Hematopoietic multipotent progenitor cell treated with erythropoietin and hydrocortisone succinate and interleukin-3 and kit ligand, for 15 days (in vitro differentiated cells): ENCODE measurements at regions not wholly inside any gene's neighbourhood (a gene's known extent, or its start where the extent isn't known, plus 50 kb on each side); places are given as distances from the start of the nearest gene placed in this dataset.

Source experiments
- DNase-seq: peaks from one replicate; pipeline ENCODE4 v3.0.0-alpha.2; 2015; ENCODE audit warnings: low spot score

GRCh38 chr1:43065616-43066399 lies 106.3 kb downstream of the EBNA1BP2 start:
- DNase-seq, result no peak

GRCh38 chr1:43065191-43065590 lies 106.5 kb upstream of the SLC2A1 start:
- no peak for DNase-seq

- DNase-seq, result no peak
These were observed 104.9 kb upstream of the SLC2A1 start for GRCh38 chr1:43063394-43064219.

DNA sequence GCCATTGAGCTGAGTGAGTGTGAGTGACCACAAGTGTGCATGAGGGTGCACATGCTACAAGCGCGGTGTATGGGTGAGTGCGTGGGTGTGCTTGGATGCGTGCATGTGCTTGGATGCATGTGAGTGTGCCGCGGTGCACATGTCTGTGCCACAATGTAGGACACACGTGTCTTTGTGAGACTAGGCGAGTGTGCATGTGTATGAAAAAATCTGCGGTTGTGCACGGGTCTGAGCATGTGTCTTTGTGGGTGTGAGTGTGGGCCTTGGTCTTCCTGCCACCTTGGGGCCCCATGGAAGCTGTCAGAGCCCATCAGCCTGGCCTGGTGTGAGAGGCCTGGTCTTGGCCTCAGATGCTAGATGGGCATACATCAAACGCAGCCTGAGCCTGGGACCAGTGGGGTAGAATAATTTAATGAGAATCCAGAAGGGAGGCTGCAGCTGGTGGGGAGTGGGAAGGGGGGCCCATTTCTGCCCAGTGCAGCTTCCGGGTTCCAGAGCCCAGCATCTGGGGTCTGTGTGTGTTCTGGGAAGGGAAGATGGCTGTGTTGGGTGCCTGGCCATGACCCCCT lies 103.9 kb upstream of the SLC2A1 start:
- no peak for DNase-seq

DNA sequence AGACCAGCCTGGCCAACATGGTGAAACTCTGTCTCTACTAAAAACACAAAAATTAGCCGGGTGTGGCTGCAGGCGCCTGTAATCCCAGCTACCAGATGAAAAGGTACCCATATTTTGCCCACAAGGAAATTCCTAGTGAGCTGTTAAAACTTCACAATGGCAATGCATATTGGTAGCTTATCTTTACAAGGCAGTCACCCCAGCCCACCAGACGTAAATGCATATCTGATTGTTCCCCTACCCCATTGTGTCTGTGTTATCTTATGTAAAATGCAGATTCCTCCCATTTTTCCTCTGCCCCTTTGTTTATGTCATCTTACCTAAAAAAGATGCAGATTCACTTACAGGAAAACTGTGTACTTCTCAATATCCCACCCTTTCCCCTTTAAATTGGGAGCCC lies 103.1 kb upstream of the SLC2A1 start:
- no peak for DNase-seq

GRCh38 chr1:43059640-43060574 lies 101.2 kb upstream of the SLC2A1 start:
- no peak for DNase-seq

DNA sequence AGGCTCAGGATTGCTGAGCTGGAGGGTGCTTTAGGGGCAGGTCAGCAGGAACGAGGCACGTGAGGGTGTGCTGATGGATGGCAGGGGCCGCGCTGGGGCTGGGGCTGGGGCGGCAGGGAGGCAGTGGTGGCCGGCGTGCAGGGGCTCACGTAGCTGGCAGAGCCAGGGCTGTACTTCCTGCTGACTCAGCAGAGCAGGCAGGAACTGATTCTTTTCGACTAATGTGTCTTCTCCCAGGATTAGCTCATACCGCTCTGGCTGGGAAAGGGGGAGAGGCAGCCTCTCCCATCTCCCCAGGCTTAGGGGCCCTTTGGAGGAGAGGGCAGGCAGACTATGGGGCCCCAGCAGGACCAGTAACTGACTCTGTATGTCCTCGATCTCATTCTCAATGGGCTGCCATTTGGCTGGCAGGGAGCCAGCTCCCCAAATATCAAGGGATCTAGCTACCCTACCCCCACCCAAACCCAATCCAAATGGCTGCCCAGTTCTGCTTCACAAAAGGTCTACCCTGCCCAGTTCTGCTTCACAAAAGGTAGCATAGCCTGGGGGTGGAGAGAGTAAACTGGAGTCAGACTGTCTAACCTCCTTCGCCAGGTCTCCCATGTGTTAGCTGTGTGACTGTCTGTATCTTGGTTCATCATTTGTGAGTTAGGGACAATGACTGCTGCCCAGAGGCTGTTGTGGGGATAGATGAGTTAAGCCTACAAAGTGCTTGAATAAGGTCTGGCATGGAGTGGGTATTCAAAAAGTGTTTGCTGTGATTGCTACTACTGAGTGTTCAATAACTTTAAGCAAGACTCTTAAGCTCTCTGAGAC lies 100.1 kb upstream of the SLC2A1 start:
- no peak for DNase-seq

GRCh38 chr1:43058056-43058455 lies 99.4 kb upstream of the SLC2A1 start:
- no peak for DNase-seq

DNA sequence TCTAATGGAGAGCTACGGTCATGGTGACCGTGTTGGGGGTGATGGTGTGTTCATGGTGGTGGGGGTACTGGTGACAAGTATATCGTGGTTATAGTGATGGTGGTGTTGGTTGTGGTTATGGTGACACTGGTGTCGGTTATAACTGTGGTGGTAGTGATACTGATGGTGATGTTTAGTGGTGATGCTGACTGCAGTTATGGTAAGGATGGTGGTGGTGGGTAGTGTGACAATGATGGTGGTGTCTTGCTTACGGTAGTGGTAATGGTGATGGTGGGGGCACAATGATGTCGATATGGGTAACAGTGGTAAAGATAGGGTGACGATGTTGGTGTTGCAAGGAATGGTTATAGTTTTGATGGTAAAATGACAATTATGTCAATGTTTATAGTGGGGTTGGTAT lies 98.9 kb upstream of the SLC2A1 start:
- no peak for DNase-seq

DNA sequence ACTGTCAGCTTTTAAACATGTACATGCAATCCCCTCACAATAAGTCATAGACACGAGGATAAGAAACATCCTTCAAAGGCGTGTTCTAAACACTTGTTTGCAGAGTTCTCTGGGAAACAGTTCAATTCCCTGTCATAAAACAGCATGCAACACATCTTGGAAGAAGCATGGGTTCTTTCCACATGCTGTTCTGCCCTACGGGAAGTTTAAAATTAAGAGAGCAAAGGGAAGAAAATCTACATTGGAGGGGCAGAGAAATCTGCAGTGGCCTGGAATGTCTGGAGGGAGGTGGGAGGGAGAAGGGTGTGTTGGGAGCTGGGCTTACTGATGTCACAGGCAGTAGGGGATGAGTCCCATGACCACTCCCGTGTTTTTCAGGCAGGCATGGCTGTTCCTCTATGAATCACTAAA lies 98.3 kb upstream of the SLC2A1 start:
- DNase-seq, result no peak

DNA sequence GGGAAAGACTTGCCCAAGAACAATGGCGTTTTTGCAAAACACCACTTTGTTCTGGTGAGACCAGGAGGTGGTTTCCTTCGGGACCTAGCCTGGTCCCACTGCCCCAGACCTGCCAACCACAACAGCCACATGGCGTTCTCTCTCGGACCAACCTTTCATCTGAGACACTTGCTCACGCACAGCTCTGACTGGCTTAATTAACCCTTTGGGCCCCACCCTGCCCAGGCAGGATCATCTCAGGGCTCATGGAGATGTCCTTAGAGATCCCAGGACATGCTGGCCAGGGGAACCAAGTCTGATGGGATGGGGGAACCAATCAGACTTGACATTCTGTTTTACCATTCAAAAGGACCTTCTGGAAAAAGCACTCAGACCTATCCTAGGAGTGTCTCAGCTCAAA lies 97.8 kb upstream of the SLC2A1 start:
- no peak for DNase-seq

- no peak for DNase-seq
These were observed 96.3 kb upstream of the SLC2A1 start for GRCh38 chr1:43054961-43055360.

- no peak for DNase-seq
These were observed 94.2 kb upstream of the SLC2A1 start for GRCh38 chr1:43052786-43053439.

DNA sequence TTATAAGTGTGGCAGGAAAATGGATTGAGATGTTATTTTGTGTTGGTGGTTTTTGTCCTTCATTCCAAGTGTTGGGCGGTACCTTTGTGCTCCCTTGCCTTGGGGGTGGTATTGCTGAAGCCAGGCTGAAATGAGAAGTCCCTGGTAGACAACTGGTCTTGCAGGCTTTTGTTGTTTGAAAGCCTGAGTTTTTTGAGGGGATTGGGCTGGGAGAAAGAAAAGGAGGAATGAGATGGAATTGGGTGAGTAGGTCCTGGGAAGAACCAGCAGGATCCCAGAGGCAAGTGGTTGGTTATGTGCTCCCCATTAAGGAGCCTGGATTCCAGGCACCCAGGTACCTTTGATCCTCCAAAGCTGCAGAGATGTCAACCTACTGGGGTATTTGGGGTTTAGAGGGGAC lies 93.7 kb upstream of the SLC2A1 start:
- no peak for DNase-seq

- DNase-seq, result no peak
These were observed 90.8 kb upstream of the SLC2A1 start for GRCh38 chr1:43049481-43049880.

- no peak for DNase-seq
These were observed 89.9 kb upstream of the SLC2A1 start for GRCh38 chr1:43048601-43049011.

DNA sequence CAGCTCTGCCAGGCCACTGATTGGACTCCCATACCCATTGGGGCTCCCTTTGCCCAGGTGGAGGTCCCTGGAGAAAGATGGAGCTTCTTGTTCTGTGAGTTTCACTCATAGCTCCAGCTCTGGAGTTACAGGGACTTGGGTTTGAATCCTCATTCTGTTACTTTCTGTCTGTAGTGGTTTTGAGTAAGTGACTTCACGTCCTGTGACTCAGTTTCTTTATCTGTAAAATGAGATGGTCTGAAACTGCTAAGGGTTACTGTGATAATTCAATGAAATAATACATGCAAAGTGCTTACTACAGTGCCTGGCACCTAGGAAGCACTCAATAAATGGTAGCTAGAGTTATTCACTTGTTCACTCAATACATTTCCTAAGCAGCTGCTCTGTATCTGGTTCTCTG lies 88.5 kb upstream of the SLC2A1 start:
- DNase-seq, result no peak

DNA sequence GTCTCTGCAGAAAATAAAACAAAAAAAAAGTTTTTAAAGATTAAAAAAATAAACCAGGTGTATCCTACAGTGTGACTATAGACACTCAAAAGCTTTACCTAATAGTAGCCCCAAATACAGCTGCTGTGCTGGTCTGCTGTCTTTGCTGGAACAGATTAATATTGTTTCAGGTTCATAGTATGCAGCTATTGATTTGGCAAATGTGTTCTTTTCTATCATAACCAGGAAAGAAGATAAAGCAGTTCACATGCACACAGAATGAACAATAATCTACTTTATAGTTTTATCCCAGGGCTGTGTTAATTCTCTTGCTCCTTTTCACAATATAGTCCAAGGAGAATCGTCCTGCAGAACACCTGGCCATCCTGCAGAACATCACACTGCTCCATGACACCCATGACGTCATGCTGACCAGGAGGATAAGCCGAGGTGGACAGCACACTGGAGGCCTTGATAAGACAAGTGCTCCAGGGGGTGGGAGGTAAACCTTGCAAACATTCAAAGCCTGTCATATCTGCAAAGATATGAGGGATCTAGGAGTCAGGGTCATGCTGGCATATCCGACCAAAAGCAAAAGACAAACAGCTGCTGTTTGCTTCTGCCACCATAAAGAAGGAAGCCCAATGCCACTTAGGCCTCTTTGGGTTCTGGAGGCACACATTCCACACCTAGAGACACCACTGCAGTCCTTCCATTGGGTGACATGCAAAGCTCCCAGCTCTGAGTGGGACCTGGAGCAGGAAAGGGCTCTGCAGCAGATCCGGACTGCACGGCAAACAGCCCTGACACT lies 86.1 kb upstream of the SLC2A1 start:
- no peak for DNase-seq

GRCh38 chr1:43043695-43044094 lies 85.0 kb upstream of the SLC2A1 start:
- DNase-seq, result no peak
